Pancreas (tissue), 10 donors: ENCODE measurements at regions not wholly inside any gene's neighbourhood (a gene's known extent, or its start where the extent isn't known, plus 50 kb on each side); places are given as distances from the start of the nearest gene placed in this dataset.

Experiments used
- ATAC-seq, 4 donors: fragments of 200-7000 bp; cut with Tn5 transposase; one replicate each; pipeline versions ENCODE4 v1.8.0 to v1.9.1; 2020; ENCODE audit warnings: mild to moderate bottlenecking in 4 of 4, moderate library complexity in 4 of 4
- DNase-seq, 6 donors: peaks; one replicate each; pipeline ENCODE4 v3.0.0-alpha.2; 2020
- FAIRE-seq: peaks from 2 replicates; lab custom pipeline; 2012; peaks lifted over from hg19 to GRCh38; lab: Jason Lieb, UNC
- H3K27ac ChIP-seq, 4 donors: fragments of 200-600 bp; sonication (generic); 1 replicate in 3 of 4; 2 replicates in 1 of 4; pipeline versions ENCODE4 v1.5.0 to v1.8.0; 2020
- H3K27me3 ChIP-seq, 4 donors: fragments of 200-600 bp; one replicate each; pipeline ENCODE4 v1.8.0; 2021
- H3K36me3 ChIP-seq, 3 donors: fragments of 200-600 bp; sonication (generic) in 1 of 3; one replicate each; pipeline versions ENCODE4 v1.5.0 to v1.8.0; 2020 to 2021
- H3K4me1 ChIP-seq, 3 donors: fragments of 200-600 bp; one replicate each; pipeline ENCODE4 v1.8.0; 2021
- H3K4me3 ChIP-seq, 4 donors: fragments of 200-600 bp; sonication (generic) in 2 of 4; one replicate each; pipeline versions ENCODE4 v1.5.0 to v1.8.0; 2020 to 2021
- H3K9me3 ChIP-seq, 4 donors: fragments of 200-600 bp; one replicate each; pipeline ENCODE4 v1.8.0; 2021
- WGBS, 2 donors: extraction: QIAGEN DNeasy Blood & Tissue Kit; methylation state at CpG; one replicate each; pipeline ENCODE4 v1.1.7; 2013; 5-methylcytosine and 5-hydroxymethylcytosine counted together
- intact Hi-C, 3 donors: fragments of 100-400 bp; cut with DNase I; formaldehyde crosslinking; loops; one replicate each; pipeline versions ENCODE4 v1.11.1 to v1.14.2; 2022
- TF ChIP-seq, protein P1 (sequence below), 4 donors: fragments of 200-600 bp; sonication (generic) in 3 of 4; IDR thresholded peaks; one replicate each; pipeline versions ENCODE4 v1.5.0 to v1.8.0; 2021; ENCODE audit warnings: antibody characterized with exemption in 4 of 4
- donor health status: healthy with polysubstance abuse.
- donor health status: DM: no; HTN: no; CAD: no; lungs with moderate emphysema.
- donor health status: DM: no; HTN: no; CAD: no.
- donor health status: control.
- donor health status: control.
- donor health status: Bipolar disorder and iron deficiency.
- donor health status: DM: yes; HTN: yes; CAD: no.
- donor health status: DM: no; HTN: no; CAD: no.
- donor health status: DM: no; HTN: no; CAD: no.
- donor health status: DM: yes; HTN: yes; CAD: no.

DNA sequence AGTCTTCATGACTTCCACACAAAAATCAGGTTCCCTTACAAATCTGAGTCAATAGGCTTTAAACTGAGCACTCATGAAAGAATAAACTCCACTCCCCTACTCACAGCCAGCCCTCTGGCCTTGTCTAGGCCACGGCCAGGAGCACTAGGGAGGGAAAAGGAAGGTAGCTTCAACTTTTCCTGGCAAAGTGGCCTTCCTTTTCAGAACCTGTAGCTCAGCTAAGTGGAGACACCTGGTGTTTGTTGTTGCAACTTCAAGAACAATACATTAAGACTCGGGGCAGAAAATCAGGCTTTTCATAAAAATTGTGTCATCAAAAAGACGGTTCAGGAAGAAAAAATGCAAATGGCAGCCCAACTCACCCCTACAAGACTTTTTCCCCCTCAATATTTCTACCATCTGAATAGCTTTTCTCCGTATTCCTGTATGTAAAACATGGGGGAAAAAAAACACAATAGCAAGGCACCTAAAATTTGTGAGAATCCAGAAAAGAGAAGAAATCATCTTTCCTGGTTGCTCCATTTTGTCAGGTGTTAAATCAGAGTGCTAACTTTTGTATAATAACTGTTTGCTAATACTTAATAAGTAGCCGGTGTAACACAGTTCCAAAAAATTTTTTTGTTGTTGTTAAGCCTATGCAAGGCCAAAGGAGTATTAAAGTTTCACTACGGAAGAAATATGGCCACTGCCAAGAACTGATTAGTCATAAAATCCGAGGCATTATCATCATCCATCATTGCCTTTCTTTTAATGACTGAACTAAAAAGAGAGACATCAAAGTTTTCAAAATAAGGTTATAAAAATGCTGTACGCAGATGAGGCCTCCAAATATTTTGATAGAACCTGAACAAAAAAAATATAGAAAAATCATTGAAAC, 66.2 kb upstream of the ARID5B start:
- H3K9me3 ChIP-seq = no peaks in the 10 kb centered on the region
- ATAC-seq = peak; percentile 59 to 68 (median 62)
- peak overlapping the region; percentile 35 to 83 (median 60) for H3K27ac ChIP-seq
- peaks cover 25 to 48% (median 47%) of the 10 kb centered on the region in 3 donors for H3K4me1 ChIP-seq
- TF ChIP-seq, protein P1, sequence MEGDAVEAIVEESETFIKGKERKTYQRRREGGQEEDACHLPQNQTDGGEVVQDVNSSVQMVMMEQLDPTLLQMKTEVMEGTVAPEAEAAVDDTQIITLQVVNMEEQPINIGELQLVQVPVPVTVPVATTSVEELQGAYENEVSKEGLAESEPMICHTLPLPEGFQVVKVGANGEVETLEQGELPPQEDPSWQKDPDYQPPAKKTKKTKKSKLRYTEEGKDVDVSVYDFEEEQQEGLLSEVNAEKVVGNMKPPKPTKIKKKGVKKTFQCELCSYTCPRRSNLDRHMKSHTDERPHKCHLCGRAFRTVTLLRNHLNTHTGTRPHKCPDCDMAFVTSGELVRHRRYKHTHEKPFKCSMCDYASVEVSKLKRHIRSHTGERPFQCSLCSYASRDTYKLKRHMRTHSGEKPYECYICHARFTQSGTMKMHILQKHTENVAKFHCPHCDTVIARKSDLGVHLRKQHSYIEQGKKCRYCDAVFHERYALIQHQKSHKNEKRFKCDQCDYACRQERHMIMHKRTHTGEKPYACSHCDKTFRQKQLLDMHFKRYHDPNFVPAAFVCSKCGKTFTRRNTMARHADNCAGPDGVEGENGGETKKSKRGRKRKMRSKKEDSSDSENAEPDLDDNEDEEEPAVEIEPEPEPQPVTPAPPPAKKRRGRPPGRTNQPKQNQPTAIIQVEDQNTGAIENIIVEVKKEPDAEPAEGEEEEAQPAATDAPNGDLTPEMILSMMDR (IDR thresholded peaks at IDR 0.05) = peak in 1 of 4 donors; percentile 13
- DNase-seq = peak in 3 of 6 donors; percentile 29 to 43 (median 30)
- peak; percentile 89 for FAIRE-seq
- 19 to 25% methylated on average over 8 of the region's 8 CpGs for WGBS, 2 donors
- intact Hi-C loops = no loop called here
- H3K36me3 ChIP-seq = no peaks in the 10 kb centered on the region
- H3K4me3 ChIP-seq = no peak overlapping the region
- H3K27me3 ChIP-seq = no peaks in the 10 kb centered on the region

DNA sequence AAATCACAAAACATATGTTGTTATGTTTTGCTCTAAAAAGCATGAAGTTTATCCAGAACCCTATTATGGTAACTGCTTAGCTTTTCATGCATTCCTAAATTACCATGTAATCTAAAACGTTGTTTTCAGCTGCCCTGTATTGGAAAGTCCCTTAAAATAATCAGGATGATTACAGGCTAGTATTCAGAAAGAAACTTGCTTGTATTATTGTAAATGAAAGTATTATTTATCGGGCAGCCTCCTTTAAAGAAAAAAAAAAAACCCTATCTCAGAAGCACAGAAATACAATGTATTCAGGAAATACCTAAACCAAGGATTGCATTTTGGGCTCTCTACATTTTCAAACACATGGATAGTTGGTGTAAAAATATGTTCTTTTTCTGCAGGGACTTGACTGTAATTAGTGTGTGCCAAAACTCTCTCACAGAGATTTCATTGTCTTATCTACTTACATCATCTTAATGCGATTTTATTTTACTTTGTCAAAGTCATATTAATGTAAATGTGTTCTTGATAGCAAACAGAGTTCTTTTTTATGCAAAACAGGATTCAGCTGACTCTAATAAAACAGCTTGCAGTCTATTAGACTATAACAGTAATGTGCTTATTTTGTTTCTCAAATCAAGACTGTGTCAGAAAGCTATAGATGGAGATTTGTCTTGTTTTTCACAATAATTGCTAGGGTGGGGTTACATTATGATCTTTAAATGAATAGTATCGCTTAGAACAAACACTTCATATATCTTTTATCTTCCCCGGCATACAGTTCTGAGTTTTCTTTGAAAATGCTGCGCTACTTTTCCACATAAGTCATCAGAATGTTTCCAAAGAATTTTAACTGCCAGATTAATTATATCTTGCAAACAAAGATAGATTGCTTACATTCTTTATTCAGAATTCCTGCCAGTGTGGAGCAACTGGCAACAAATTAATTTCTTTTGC, 65.3 kb upstream of the ARID5B start:
- no peak for DNase-seq
- intact Hi-C loops = no loop called here
- Histone ChIP-seq H3K9me3 (no peaks in the 10 kb centered on the region), H3K4me3 (no peak overlapping the region), H3K36me3 (no peaks in the 10 kb centered on the region), H3K4me1 (peaks cover 31 to 54% (median 53%) of the 10 kb centered on the region in 3 donors), H3K27me3 (no peaks in the 10 kb centered on the region), H3K27ac (peak overlapping the region in 3 of 4 donors; percentile 59 to 83 (median 60))
- FAIRE-seq = peak; percentile 84
- TF ChIP-seq, protein P1 (IDR thresholded peaks at IDR 0.05) = no peak
- ATAC-seq = peak; percentile 13 to 29 (median 20)
- 10 to 11% methylated on average over 6 of the region's 6 CpGs for WGBS, 2 donors

DNA sequence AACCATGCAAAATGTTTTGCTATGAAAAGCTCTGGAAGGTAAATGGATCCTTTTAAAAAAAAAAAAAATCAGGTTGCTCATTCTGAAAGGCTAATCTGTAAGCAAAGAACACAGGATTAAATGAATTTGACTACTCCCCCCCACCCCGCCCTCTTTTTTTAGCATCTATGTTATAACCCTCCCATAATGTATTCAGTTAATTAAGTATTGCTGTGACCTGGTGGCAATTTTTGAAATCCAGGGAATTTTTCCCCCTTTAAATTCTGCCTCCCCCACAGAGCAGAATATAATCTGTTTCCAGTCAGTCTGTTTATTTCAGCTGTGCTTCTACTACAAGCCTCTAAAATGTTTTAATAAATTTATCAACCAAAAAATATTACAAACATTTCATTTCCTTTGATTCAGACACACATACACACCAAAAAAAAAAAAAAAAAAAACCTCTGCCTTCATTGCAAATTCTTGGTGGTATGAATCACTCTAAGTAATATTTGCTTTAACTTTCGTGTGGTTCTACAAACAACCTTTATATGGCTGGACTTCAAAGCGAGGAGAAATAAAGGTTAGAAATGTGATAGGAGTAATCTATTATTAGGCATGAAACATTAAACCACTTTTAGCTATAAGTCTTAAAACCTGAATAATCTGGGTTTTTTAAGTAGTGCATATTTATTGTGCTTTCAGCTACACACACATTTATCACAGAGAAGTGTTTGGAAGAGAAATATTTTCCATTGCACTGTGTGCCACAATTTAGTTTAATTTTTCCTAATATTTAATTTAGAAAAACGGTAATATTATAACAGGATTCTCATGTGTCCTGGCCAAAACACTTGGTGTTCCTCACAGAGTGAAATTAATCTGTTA, 64.4 kb upstream of the ARID5B start:
- FAIRE-seq = peak; percentile 95
- WGBS, 2 donors = 6 to 10% methylated on average over 4 of the region's 4 CpGs
- no peaks in the 10 kb centered on the region for H3K27me3 ChIP-seq
- peaks cover 31 to 54% (median 53%) of the 10 kb centered on the region in 3 donors for H3K4me1 ChIP-seq
- peak overlapping the region; percentile 18 to 83 (median 60) for H3K27ac ChIP-seq
- intact Hi-C loops = no loop called here
- H3K4me3 ChIP-seq = peak overlapping the region in 1 of 4 donors; percentile 0
- TF ChIP-seq, protein P1 (IDR thresholded peaks at IDR 0.05) = no peak
- DNase-seq = no peak
- no peaks in the 10 kb centered on the region for H3K9me3 ChIP-seq
- peak; percentile 77 to 86 (median 80) for ATAC-seq
- H3K36me3 ChIP-seq = no peaks in the 10 kb centered on the region

DNA sequence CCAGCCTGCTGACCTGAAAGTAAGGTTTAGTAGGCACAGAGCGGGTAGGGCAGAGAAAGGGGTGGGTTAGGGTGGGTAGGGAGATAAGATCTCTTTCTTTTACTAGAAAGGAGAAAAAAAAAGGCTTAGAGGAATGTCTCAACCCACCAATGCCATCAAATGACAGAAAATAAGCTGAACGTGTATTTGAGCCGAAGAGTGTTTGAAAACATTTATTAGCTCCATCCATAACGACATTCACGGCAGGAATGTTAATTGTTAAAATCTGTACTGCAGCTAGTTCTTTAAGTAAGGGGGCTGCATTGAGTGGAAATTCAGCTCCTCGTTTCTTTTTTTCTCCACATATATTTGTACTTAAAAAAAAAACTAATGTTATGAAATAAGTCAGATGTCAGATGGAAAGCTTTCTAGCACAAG, 63.7 kb upstream of the ARID5B start:
- Histone ChIP-seq H3K36me3 (no peaks in the 10 kb centered on the region), H3K9me3 (no peaks in the 10 kb centered on the region), H3K4me3 (peak overlapping the region in 2 of 4 donors; percentile 0 to 12), H3K27me3 (no peaks in the 10 kb centered on the region), H3K27ac (peak overlapping the region; percentile 18 to 83 (median 58)), H3K4me1 (peaks cover 31 to 54% (median 53%) of the 10 kb centered on the region in 3 donors)
- TF ChIP-seq, protein P1 (IDR thresholded peaks at IDR 0.05) = no peak
- intact Hi-C loops = no loop called here
- DNase-seq (no peak), ATAC-seq (no peak), FAIRE-seq (no peak)
- WGBS, 2 donors = 3 to 7% methylated on average over 6 of the region's 6 CpGs
